GM19372 (cell line): ENCODE measurements at regions not wholly inside any gene's neighbourhood (a gene's known extent, or its start where the extent isn't known, plus 50 kb on each side); places are given as distances from the start of the nearest gene placed in this dataset.

Source experiments
- ATAC-seq: cut with Tn5 transposase; IDR thresholded peaks from one replicate; pipeline ENCODE4 v1.9.1; 2021; ENCODE audit warnings: mild to moderate bottlenecking, low read depth, moderate library complexity; ENCODE audit not compliant: unreplicated experiment

GRCh38 chr12:65517656-65518210 lies 239.2 kb downstream of the MSRB3 start:
- ATAC-seq: no peak

DNA sequence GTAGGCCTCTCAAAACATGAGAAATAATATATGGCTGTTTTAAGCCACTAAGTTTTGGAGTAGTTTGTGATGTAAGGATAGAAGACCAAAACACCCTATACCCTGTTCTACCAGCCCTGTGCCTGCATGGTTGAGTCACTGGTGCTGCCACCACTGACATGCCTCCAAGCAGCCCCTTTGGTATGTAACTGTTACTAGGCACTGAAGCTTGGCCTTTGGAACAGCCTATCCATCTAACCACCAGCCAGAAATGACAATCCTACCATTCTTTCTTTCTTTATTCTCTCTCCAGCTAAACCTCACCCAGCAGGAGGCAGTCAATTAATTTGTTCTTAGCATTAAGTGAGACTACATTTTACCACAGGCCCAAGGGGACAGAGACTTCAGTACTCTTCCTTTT lies 240.3 kb downstream of the MSRB3 start:
- ATAC-seq: no peak

DNA sequence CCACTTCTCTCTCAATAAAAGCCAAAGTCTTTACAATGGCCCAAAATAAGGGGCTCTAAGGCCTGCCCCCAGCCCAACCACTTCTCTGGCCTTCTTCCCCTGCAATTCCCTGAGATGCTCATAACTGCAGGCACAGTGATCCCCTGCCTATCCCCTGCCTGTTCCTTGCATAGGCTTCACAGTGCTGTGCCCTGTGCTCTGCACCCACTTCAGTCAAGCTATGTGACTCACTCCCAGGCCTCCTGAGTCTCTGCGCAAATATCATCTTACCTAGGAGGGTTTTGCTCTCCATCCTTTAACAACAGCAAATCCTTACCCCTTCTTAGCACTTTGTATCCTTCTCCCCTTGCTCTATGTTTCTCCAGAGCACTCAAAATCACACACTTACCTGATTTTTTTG lies 242.2 kb downstream of the MSRB3 start:
- ATAC-seq: no peak

GRCh38 chr12:65522956-65523860 lies 244.7 kb downstream of the MSRB3 start:
- no peak for ATAC-seq

DNA sequence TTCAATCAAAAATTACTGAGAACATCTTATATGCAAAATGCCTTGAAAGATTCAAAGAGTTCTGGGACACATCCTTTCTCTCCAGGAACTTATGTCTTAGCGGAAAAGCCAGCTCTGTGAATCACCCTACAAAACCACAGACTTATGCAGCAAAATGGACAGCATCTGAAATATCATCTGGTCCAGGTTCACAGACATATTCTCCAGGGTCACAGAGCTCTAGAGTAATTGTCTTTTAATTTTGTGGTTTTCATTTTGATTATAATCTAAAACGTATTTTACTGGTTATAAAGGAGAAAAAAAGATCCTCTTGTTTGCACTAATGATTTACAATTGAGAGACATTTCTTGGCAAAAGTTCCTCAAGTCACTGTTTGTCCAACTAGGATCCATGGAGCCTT lies 246.2 kb downstream of the MSRB3 start:
- ATAC-seq: no peak

- no peak for ATAC-seq
Measured at GRCh38 chr12:65525491-65526141, 247.1 kb downstream of the MSRB3 start.

GRCh38 chr12:65526311-65526710 lies 247.8 kb downstream of the MSRB3 start:
- ATAC-seq: no peak

GRCh38 chr12:65528127-65528526 lies 249.6 kb downstream of the MSRB3 start:
- no peak for ATAC-seq

- ATAC-seq: no peak
Measured at GRCh38 chr12:65529106-65529505, 250.6 kb downstream of the MSRB3 start.

DNA sequence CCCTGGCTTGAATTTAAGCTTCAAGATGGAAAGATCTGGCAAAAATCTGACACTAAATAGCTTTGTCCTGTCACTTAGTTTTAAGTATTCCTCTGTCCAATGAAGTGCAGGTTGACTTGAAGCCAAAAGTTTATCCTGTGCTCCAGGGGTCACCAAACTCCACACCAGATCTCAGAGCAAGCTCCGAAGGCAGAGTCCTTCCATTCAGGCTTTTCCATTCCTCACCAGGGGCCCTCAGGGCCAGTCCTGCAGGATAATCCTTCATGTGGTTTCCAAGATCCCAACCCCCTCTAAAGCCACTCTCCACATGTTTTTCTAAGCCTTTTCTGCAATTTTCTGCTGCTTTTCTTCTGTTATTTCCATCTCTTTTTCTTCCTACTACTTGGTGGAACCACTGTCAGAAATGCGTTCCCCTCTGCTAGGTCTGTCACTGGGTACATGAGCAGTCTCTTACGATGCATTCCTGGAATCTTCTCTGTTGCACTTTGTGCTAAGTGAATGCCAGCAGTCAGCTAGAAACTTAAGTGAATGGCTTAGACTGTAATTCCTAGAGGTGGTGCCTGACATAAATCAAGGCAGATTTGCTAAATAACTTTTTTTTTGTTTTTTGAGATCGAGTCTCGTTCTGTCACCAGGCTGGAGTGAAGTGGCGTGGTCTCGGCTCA lies 251.4 kb downstream of the MSRB3 start:
- no peak for ATAC-seq

- no peak for ATAC-seq
Measured at GRCh38 chr12:65532162-65532561, 253.7 kb downstream of the MSRB3 start.

- ATAC-seq: no peak
Measured at GRCh38 chr12:65532764-65533163, 254.3 kb downstream of the MSRB3 start.

DNA sequence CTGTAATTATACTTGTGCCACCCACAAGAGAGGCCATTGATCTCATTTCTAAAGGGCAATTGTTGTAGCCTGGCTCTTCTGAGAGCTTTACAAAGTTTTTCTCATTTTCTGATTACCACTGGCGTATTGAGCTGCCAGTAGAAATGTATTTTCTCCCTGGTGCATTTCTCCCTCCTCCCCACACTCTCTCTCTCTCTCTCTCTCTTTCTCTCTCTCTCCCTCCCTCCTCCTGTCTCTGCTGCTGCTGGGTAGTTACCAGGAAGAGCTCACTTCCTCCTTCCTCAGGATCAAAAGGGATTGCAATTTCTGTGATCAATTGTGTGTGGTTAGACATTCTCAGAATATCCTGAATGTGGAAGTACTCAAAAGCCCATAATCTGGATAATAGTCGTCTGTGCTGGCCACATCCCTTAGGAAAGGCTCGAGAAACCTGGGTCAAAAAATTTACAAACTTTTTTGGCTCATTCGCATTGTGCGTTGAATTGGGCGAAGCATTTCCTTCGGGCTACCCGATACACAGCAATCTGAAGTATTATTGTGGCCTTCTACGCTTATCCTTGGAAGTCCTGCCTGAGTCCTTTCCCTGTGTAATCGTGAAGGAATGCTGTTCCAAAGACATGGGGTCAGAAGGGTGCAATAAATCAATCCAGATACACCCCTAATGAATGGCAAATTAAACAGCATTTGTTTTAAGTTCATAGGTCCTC lies 254.8 kb downstream of the MSRB3 start:
- ATAC-seq: no peak

DNA sequence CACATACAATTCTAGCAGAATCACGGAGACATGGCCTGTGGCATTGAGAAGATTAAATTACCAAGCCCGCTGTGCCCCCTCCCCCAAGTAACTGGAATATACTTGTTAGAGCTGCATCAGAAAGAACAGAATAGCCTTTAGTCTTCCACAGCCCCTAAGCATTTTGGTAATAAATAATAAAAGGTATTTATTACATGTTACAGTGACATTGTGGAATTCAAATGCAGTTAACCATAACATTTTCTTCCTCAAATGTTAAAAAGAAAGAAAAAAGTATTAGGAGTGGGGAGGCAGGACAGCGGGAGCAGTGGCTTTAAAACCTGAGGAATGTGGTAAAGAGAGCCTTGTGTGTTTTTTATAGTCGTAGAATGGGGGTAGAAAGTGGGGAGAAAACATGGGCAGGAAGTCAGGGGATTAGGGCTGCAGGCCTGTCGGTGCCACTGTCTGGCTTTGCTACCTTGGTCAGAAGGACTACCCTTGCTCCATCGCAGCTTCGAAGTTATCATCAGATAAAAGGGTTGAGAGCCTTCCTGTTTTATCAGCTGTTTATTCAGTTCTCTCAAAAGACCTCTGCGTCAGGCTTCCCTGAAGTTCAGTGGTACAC lies 255.9 kb downstream of the MSRB3 start:
- ATAC-seq: no peak

GRCh38 chr12:65535946-65536345 lies 257.5 kb downstream of the MSRB3 start:
- no peak for ATAC-seq

GRCh38 chr12:65536351-65536750 lies 257.9 kb downstream of the MSRB3 start:
- no peak for ATAC-seq

DNA sequence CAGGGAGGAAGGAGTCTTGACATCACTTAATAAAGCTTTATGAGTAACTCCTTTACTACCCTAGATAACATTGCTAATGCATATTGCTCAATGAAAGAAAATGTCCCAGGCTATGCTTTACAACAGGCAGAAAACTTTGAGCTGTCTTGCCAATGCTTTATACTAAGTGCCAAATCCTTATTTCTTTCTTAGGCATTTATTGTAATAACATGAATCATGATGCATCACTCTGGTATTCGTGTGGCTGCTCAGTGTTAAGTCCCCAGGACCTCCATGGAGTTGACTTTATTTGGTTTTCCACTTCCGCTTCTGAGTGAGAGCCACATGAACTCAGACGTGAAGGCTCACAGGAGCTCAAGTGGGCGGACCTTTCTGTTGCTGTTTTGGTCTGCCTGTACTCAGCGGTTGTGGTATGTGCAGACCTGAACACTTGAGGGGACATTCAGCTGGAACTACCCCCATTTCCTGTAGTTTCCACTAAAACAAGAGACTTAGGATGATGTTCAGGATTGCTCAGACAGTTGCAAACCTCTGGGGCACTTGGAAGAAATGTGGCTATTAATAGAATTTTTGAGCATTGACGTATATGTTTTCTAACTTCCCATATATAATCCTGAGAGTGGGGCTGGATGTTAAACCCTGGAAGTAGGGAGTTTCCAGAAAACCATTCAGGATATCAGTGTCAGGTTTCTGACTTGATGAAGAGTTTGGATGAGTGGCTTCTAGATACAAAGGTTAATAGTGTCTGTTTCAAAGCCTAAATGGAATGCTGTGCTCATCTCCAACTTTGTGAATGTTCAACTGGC lies 258.6 kb downstream of the MSRB3 start:
- no peak for ATAC-seq

- ATAC-seq: no peak
Measured at GRCh38 chr12:65537978-65538377, 259.5 kb downstream of the MSRB3 start.

GRCh38 chr12:65539023-65539422 lies 260.5 kb downstream of the MSRB3 start:
- ATAC-seq: no peak
